ENCODE measurements at regions not wholly inside any gene's neighbourhood (a gene's known extent, or its start where the extent isn't known, plus 50 kb on each side); places are given as distances from the start of the nearest gene placed in this dataset.

DNA sequence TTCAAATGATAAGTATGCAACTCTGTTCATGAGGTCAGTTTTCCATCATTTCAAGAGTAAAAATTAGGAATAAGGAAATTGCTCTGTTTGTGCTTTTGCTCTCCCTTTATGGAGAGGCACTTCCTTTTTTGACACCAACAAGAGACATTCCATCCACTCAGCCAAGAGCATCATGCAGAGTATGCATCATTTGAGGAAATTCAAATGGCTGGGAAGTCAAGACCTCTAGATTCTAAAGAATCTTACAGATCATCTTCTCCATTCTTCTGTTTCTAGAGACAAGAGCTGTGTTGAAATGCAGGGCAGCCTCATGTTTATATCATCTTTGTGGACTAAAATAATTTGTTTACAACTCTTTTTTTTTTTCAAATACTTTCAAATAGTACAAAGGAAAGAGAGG, 669.4 kb downstream of the CDH11 start:
- DNase-seq = no peak
- Histone ChIP-seq H3K36me3 (no peaks in the 10 kb centered on the region), H3K9me3 (no peaks in the 10 kb centered on the region), H3K4me3 (no peak overlapping the region), H3K4me1 (no peaks in the 10 kb centered on the region), H3K27ac (no peak overlapping the region), H3K27me3 (no peaks in the 10 kb centered on the region)
- no peak for TF ChIP-seq EP300 (IDR thresholded peaks at IDR 0.05)
- no peak for TF ChIP-seq POLR2A (IDR thresholded peaks at IDR 0.05)
- no peak for TF ChIP-seq CTCF (IDR thresholded peaks at IDR 0.05)
- TF ChIP-seq POLR2AphosphoS5 (IDR thresholded peaks at IDR 0.05) = no peak
- intact Hi-C loops (cut with DNase I) = no loop called here

DNA sequence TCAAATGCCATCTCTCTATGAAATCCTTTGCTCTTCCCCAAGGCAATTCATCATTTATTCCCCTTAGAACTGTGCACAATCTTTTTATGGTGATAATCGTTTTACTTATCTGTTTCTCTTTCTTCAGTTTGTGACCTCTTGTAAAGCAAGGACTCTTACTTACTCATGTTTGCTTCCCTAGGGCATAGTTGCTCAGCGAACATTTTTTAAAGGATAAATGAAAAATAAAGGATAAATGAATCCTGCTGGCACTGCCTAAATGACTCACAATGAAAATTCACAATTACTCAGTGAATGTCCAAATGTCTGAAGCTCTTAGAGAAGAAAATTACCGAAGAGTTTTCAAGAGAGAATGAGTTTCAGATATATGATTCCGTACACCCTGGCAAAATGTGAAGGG, 671.7 kb downstream of the CDH11 start:
- H3K9me3 ChIP-seq = no peaks in the 10 kb centered on the region
- intact Hi-C loops (cut with DNase I) = no loop called here
- DNase-seq = no peak
- H3K4me1 ChIP-seq = no peaks in the 10 kb centered on the region
- no peak overlapping the region for H3K27ac ChIP-seq
- TF ChIP-seq CTCF (IDR thresholded peaks at IDR 0.05) = no peak
- no peak for TF ChIP-seq POLR2A (IDR thresholded peaks at IDR 0.05)
- no peak for TF ChIP-seq POLR2AphosphoS5 (IDR thresholded peaks at IDR 0.05)
- TF ChIP-seq EP300 (IDR thresholded peaks at IDR 0.05) = no peak
- 70 to 83% methylated on average over 4 of the region's 4 CpGs for WGBS, 2 donors
- H3K36me3 ChIP-seq = no peaks in the 10 kb centered on the region
- no peak overlapping the region for H3K4me3 ChIP-seq
- no peaks in the 10 kb centered on the region for H3K27me3 ChIP-seq

DNA sequence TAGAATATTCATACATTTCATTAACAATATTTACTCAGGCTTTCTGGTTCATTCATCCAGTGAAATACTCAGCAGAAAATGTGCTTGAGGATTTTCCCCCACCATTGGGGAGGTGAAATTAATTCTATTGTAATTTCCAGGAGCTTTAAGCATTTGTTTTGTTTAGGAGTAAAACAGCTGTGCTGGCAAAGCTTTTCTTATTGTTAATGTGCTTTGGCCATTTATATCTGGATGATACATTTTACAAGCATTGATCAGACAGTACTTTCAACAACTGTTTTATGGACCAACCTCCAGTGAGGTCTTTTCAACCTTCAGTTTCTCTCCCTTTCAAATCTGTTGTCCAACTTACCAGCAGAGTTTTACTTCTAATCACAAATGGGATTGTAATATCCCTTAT, 672.4 kb downstream of the CDH11 start:
- H3K36me3 ChIP-seq = no peaks in the 10 kb centered on the region
- H3K27ac ChIP-seq = no peak overlapping the region
- H3K27me3 ChIP-seq = no peaks in the 10 kb centered on the region
- no peak for DNase-seq
- no peaks in the 10 kb centered on the region for H3K4me1 ChIP-seq
- no peaks in the 10 kb centered on the region for H3K9me3 ChIP-seq
- TF ChIP-seq POLR2AphosphoS5 (IDR thresholded peaks at IDR 0.05) (no peak), EP300 (IDR thresholded peaks at IDR 0.05) (no peak), CTCF (IDR thresholded peaks at IDR 0.05) (no peak), POLR2A (IDR thresholded peaks at IDR 0.05) (no peak)
- intact Hi-C loops (cut with DNase I) = no loop called here
- H3K4me3 ChIP-seq = no peak overlapping the region

DNA sequence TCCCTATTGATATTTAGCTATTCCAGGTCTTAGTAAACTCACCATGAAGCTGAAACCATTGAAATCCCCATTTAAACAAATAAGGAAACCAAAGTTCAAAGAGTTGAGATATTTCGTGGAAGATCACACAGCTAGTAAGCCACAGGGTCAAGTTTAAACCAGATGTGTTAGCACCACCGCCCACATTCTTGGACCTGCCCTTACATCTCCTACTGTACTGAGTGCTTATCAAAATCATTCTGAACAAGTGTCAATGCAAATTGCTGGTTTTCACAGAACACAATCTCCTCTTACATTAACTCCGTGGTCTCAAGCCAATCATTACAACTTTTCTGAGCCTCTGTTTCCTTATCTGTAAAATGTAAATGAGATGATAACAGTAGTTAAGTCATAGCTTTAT, 676.2 kb downstream of the CDH11 start:
- intact Hi-C loops (cut with DNase I) = no loop called here
- TF ChIP-seq CTCF (IDR thresholded peaks at IDR 0.05) = no peak
- TF ChIP-seq EP300 (IDR thresholded peaks at IDR 0.05) = no peak
- TF ChIP-seq POLR2A (IDR thresholded peaks at IDR 0.05) = no peak
- no peak for TF ChIP-seq POLR2AphosphoS5 (IDR thresholded peaks at IDR 0.05)
- H3K9me3 ChIP-seq = no peaks in the 10 kb centered on the region
- WGBS, 2 donors = 56 to 73% methylated on average over 3 of the region's 3 CpGs
- H3K4me1 ChIP-seq = peaks cover 0 to 5% (median 1%) of the 10 kb centered on the region in 4 donors
- no peak overlapping the region for H3K27ac ChIP-seq
- no peaks in the 10 kb centered on the region for H3K36me3 ChIP-seq
- no peaks in the 10 kb centered on the region for H3K27me3 ChIP-seq
- no peak overlapping the region for H3K4me3 ChIP-seq
- DNase-seq = no peak

DNA sequence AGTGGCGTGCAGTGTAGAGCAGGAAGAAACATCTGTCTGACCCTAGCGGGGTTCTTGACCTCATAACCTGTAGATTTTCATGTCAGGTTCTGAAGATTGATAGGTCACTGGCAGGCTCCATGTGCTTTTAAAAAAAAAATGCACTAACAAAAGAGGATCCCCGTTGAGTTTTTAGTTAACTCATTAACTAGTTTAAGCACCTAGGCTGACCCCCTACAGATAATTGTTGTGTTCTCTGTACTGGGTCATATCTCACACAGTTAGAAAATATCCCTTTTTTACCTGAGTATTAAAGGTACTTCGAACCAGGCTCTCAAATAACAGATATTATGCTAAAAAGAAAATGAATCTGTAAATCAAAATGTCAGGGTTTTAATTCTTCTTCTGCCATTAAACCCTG, 676.6 kb downstream of the CDH11 start:
- no peak overlapping the region for H3K4me3 ChIP-seq
- WGBS, 2 donors = 69 to 72% methylated on average over 4 of the region's 4 CpGs
- no peak overlapping the region for H3K27ac ChIP-seq
- DNase-seq = no peak
- no peaks in the 10 kb centered on the region for H3K27me3 ChIP-seq
- H3K4me1 ChIP-seq = peaks cover 0 to 9% (median 3%) of the 10 kb centered on the region in 4 donors
- intact Hi-C loops (cut with DNase I) = no loop called here
- no peaks in the 10 kb centered on the region for H3K36me3 ChIP-seq
- TF ChIP-seq POLR2A (IDR thresholded peaks at IDR 0.05) (no peak), POLR2AphosphoS5 (IDR thresholded peaks at IDR 0.05) (no peak), CTCF (IDR thresholded peaks at IDR 0.05) (no peak), EP300 (IDR thresholded peaks at IDR 0.05) (no peak)
- no peaks in the 10 kb centered on the region for H3K9me3 ChIP-seq
